ENCODE measurements at regions not wholly inside any gene's neighbourhood (a gene's known extent, or its start where the extent isn't known, plus 50 kb on each side); places are given as distances from the start of the nearest gene placed in this dataset.

GRCh38 chr13:79834876-79835275 lies 353.9 kb downstream of the NDFIP2 start:
- Histone ChIP-seq H3K4me3 (ENCODE audit: insufficient read depth, low read depth, low read length) (no peak overlapping the region), H3K9ac (ENCODE audit: low read depth, low read length) (no peak overlapping the region), H3K4ac (ENCODE audit: low read depth, low read length) (no peak overlapping the region), H2AK9ac (replicated peaks; ENCODE audit: low read depth, low read length, poor library complexity) (no peak overlapping the region), H3K18ac (ENCODE audit: low read depth, low read length) (no peak overlapping the region), H3K9me1 (ENCODE audit: insufficient read depth, low read length) (peaks cover 2% of the 10 kb centered on the region; the same call in 1 of the 2 replicates), H3K9me3 (ENCODE audit: control insufficient read depth, insufficient read depth, low read length) (no peaks in the 10 kb centered on the region), H3K4me2 (ENCODE audit: low read depth, low read length) (no peak overlapping the region), H4K8ac (ENCODE audit: low read depth in 2 of 2, low read length in 2 of 2) (no peak overlapping the region), H3K56ac (ENCODE audit: extremely low read depth, insufficient read depth, low read length) (no peak overlapping the region), H3K27ac (ENCODE audit: insufficient read depth, low read length) (no peak overlapping the region), H2AK5ac (ENCODE audit: low read depth, low read length) (no peak overlapping the region), H3K4me1 (ENCODE audit: control insufficient read depth, insufficient read depth, low read length) (peaks cover 5% of the 10 kb centered on the region), H3K27me3 (ENCODE audit: control insufficient read depth, insufficient read depth, low read length) (no peaks in the 10 kb centered on the region), H2AFZ (replicated peaks; ENCODE audit: low read length, poor library complexity) (no peak overlapping the region), H4K5ac (ENCODE audit: low read depth, low read length) (no peak overlapping the region), H3K14ac (replicated peaks; ENCODE audit: low read depth, low read length) (no peak overlapping the region), H2BK20ac (ENCODE audit: low read depth, low read length) (no peak overlapping the region), H2BK15ac (ENCODE audit: low read depth, low read length) (no peak overlapping the region), H3K79me1 (ENCODE audit: low read depth in 1 of 2, low read length in 2 of 2) (no peaks in the 10 kb centered on the region), H3K23ac (ENCODE audit: low read depth, low read length) (no peak overlapping the region), H4K91ac (ENCODE audit: insufficient read depth, low read depth, low read length) (no peak overlapping the region), H2BK120ac (ENCODE audit: low read depth, low read length) (no peak overlapping the region), H4K20me1 (ENCODE audit: insufficient read depth, low read length) (no peaks in the 10 kb centered on the region), H3K36me3 (ENCODE audit: control insufficient read depth, insufficient read depth, low read length) (no peaks in the 10 kb centered on the region), H2BK5ac (ENCODE audit: low read depth, low read length, poor library complexity, severe bottlenecking) (no peak overlapping the region)
- TF ChIP-seq ELK1 (IDR thresholded peaks at IDR 0.05; ENCODE audit: borderline replicate concordance, low read depth, low read length) = no peak
- TF ChIP-seq NFE2L2 (IDR thresholded peaks at IDR 0.05; ENCODE audit: low read depth, low read length) = no peak
- TF ChIP-seq POLR2A (IDR thresholded peaks at IDR 0.05; ENCODE audit: low read depth, low read length) = no peak
- TF ChIP-seq FOS (IDR thresholded peaks at IDR 0.05; ENCODE audit: low read depth, low read length) = no peak
- TF ChIP-seq CEBPB (IDR thresholded peaks at IDR 0.05; ENCODE audit: low read depth, low read length) = no peak
- TF ChIP-seq MAFK (IDR thresholded peaks at IDR 0.05; ENCODE audit: low read depth, low read length) = no peak
- TF ChIP-seq MXI1 (IDR thresholded peaks at IDR 0.05; ENCODE audit: borderline replicate concordance, low read depth, low read length) = no peak
- TF ChIP-seq SMC3 (IDR thresholded peaks at IDR 0.05; ENCODE audit: low read depth, low read length) = no peak
- no peak for TF ChIP-seq MAZ (IDR thresholded peaks at IDR 0.05; ENCODE audit: borderline replicate concordance, low read depth, low read length)
- TF ChIP-seq RCOR1 (IDR thresholded peaks at IDR 0.05; ENCODE audit: insufficient replicate concordance, low read length) = no peak
- no TSS peak for BruUV-seq (replicated peaks)
- POLR2A ChIA-PET (ENCODE audit: unreplicated experiment) = no interaction called here
- no peak for DNase-seq
- in situ Hi-C loops (cut with MboI; ENCODE audit: low sequenced_read_pairs) = no loop called here
- CTCF ChIA-PET = no interaction called here
- intact Hi-C loops (cut with micrococcal nuclease) = no loop called here
- no CpG with 5 or more reads among the region's 2 CpGs for WGBS, 2 experiments (ENCODE audit: extremely low coverage in 2 of 2, insufficient read length in 1 of 2)
- no peak for ATAC-seq (ENCODE audit: low read depth)
- dilution Hi-C loops (cut with HindIII; ENCODE audit: low sequenced_read_pairs, unreplicated experiment) = no loop called here

Measured in IMR-90 (cell line).